Ovary (tissue), 7 donors: ENCODE measurements at regions not wholly inside any gene's neighbourhood (a gene's known extent, or its start where the extent isn't known, plus 50 kb on each side); places are given as distances from the start of the nearest gene placed in this dataset.

Experiments used
- DNase-seq, 5 donors: peaks; one replicate each; pipeline ENCODE4 v3.0.0-alpha.2; 2019 to 2020
- H3K27ac ChIP-seq, 2 donors: fragments of 200-600 bp; one replicate each; pipeline versions ENCODE4 v1.5.1 to v1.8.0; 2019 to 2022
- H3K27me3 ChIP-seq: fragments of 200-600 bp; one replicate; pipeline ENCODE4 v1.8.0; 2022
- H3K36me3 ChIP-seq: fragments of 200-600 bp; sonication (generic); one replicate; pipeline ENCODE4 v1.5.1; 2019
- H3K4me1 ChIP-seq: one replicate; pipeline ENCODE4 v1.8.1; 2013; ENCODE audit warnings: mild to moderate bottlenecking, moderate library complexity; ENCODE audit not compliant: insufficient read depth
- H3K4me3 ChIP-seq: fragments of 200-600 bp; sonication (generic); one replicate; pipeline ENCODE4 v1.5.1; 2017
- H3K9me3 ChIP-seq, 2 donors: fragments of 200-600 bp in 1 of 2; sonication (generic) in 1 of 2; one replicate each; pipeline versions ENCODE4 v1.5.1 to v1.8.1; 2013 to 2019; ENCODE audit warnings: mild to moderate bottlenecking in 1 of 2, moderate library complexity in 1 of 2
- EP300 ChIP-seq: sonication (generic); formaldehyde crosslinking; IDR thresholded peaks from one replicate; pipeline ENCODE4 v1.6.1; 2017; ENCODE audit warnings: antibody characterized with exemption
- POLR2A ChIP-seq: fragments of 450-650 bp; IDR thresholded peaks from one replicate; pipeline ENCODE4 v1.6.1; 2017; ENCODE audit warnings: antibody characterized with exemption, mild to moderate bottlenecking, moderate library complexity
- WGBS, 3 donors: extraction: QIAGEN DNeasy Blood & Tissue Kit in 1 of 3; methylation state at CpG; one replicate each; pipeline versions ENCODE4 v1.1.5 to v1.1.7; 2013 to 2017; 5-methylcytosine and 5-hydroxymethylcytosine counted together
- intact Hi-C, 4 donors: fragments of 100-400 bp; cut with DNase I; formaldehyde crosslinking; loops; one replicate each; pipeline versions ENCODE4 v1.11.0 to v1.15.1; 2022 to 2023
- TF ChIP-seq, protein P1 (sequence below), 3 donors: fragments of 450-650 bp in 2 of 3; fragments of 200-600 bp in 1 of 3; IDR thresholded peaks; one replicate each; pipeline versions ENCODE4 v1.5.1 to v1.8.0; 2016 to 2022; ENCODE audit warnings: antibody characterized with exemption in 3 of 3, mild to moderate bottlenecking in 1 of 3
- donor health status: DM: no; HTN: no; CAD: no; lungs with moderate emphysema.
- donor health status: DM: no; HTN: no; CAD: no.
- donor health status: Bipolar disorder and iron deficiency.
- donor health status: DM: no; HTN: no; CAD: no.
- donor health status: DM: yes; HTN: yes; CAD: no.

DNA sequence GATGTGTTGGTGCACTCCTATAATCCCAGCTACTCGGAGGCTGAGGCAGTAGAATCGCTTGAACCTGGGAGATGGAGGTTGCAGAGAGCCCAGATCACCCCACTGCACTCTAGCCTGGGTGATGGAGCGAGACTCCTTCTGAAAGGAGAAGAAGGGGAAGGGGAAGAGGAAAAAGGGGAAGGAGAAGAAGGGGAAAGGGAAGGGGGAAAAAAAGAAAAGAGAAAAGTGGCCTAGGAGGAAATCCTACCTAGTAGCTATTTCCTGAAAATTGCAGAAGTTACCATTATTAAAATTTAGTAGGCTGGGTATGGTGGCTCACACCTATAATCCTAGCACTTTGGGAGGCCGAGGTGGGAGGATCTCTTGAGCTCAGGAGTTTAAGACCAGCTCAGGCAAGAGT is 67.4 kb downstream of the ARRDC3 start:
- Histone ChIP-seq H3K27ac (no peak overlapping the region), H3K9me3 (no peaks in the 10 kb centered on the region)

DNA sequence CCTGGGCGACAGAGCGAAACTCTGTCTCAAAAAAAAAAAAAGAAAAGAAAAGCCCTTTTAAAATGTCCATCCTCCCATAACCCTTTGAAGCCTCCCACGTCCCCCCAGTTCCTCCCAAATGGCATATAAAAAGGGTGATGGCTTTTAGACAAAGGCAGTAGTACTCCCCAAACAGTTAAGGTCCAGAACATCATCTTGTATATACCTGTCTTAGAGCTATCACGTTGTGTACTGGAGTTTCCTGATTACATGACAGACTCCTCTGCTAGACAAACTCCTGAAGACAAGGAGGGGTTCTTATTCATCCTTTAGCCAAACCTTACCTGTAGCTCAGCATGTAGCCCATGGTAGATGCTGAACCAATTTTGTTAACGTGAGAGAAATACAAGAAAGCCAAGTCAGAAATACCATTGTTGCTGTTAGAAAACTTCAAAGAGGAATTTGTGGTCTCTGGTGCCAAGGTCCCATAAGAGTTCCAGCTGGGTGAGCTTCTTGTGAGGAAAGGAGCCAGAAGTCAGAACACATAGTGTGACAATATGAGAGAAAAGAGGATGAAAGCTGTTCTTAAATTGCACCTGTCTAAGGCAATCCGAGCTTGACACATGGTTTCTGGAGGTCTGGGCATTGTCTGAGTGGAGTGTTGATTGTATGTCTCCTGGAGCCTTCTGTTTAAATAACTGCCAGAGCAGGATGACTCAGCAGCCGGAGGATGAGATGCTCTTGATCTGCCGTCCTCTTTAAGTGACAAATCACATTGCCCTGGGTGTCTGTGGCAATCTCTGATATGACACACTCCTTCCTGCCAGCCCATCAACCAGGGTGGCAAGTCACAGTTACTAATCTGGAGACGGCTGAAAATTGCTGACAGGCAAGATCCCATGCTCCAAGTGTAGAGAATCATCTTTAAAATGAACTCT is 69.1 kb downstream of the ARRDC3 start:
- no peak overlapping the region for H3K4me3 ChIP-seq
- H3K27me3 ChIP-seq, result no peaks in the 10 kb centered on the region
- peaks cover 12% of the 10 kb centered on the region for H3K4me1 ChIP-seq
- peak in 2 of 5 donors; percentile 24 to 53 for DNase-seq
- H3K9me3 ChIP-seq, result no peaks in the 10 kb centered on the region
- intact Hi-C loops, result no loop called here
- H3K27ac ChIP-seq, result no peak overlapping the region
- no peaks in the 10 kb centered on the region for H3K36me3 ChIP-seq
- TF ChIP-seq POLR2A, result no peak
- 45 to 51% (median 46%) methylated on average over 9 of the region's 9 CpGs for WGBS, 3 donors

More for the DNA sequence above, 67.4 kb downstream of the ARRDC3 start:
- no peak for TF ChIP-seq EP300
- no peak for TF ChIP-seq POLR2A
- TF ChIP-seq, protein P1, sequence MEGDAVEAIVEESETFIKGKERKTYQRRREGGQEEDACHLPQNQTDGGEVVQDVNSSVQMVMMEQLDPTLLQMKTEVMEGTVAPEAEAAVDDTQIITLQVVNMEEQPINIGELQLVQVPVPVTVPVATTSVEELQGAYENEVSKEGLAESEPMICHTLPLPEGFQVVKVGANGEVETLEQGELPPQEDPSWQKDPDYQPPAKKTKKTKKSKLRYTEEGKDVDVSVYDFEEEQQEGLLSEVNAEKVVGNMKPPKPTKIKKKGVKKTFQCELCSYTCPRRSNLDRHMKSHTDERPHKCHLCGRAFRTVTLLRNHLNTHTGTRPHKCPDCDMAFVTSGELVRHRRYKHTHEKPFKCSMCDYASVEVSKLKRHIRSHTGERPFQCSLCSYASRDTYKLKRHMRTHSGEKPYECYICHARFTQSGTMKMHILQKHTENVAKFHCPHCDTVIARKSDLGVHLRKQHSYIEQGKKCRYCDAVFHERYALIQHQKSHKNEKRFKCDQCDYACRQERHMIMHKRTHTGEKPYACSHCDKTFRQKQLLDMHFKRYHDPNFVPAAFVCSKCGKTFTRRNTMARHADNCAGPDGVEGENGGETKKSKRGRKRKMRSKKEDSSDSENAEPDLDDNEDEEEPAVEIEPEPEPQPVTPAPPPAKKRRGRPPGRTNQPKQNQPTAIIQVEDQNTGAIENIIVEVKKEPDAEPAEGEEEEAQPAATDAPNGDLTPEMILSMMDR (IDR thresholded peaks at IDR 0.05), result no peak
- no peak overlapping the region for H3K4me3 ChIP-seq
- WGBS, 3 donors, result 94 to 97% (median 95%) methylated on average over 4 of the region's 4 CpGs
- H3K27me3 ChIP-seq, result no peaks in the 10 kb centered on the region
- no peak for DNase-seq
- no peaks in the 10 kb centered on the region for H3K36me3 ChIP-seq
- intact Hi-C loops, result no loop called here
- H3K4me1 ChIP-seq, result peaks cover 12% of the 10 kb centered on the region

- Histone ChIP-seq H3K27ac (peak overlapping the region in 1 of 2 donors; percentile 52), H3K4me3 (no peak overlapping the region), H3K4me1 (peaks cover 12% of the 10 kb centered on the region), H3K27me3 (no peaks in the 10 kb centered on the region), H3K9me3 (no peaks in the 10 kb centered on the region), H3K36me3 (no peaks in the 10 kb centered on the region)
- no peak for DNase-seq
- intact Hi-C loops, result no loop called here
- WGBS, 3 donors, result 30 to 43% (median 35%) methylated on average over 1 of the region's 1 CpG
- TF ChIP-seq EP300 (no peak), POLR2A (no peak)
- TF ChIP-seq, protein P1 (IDR thresholded peaks at IDR 0.05), result no peak
These were observed 70.4 kb downstream of the ARRDC3 start for GRCh38 chr5:91312698-91313097.

GRCh38 chr5:91311697-91312501 is 71.2 kb downstream of the ARRDC3 start:
- WGBS, 3 donors, result 7 to 12% (median 9%) methylated on average over 11 of the region's 11 CpGs
- peak; percentile 63 to 82 (median 63) for DNase-seq
- Histone ChIP-seq H3K4me1 (peaks cover 10% of the 10 kb centered on the region), H3K27ac (peak overlapping the region in 1 of 2 donors; percentile 52), H3K36me3 (no peaks in the 10 kb centered on the region), H3K9me3 (no peaks in the 10 kb centered on the region), H3K4me3 (no peak overlapping the region), H3K27me3 (no peaks in the 10 kb centered on the region)
- intact Hi-C loops, result no loop called here
- TF ChIP-seq POLR2A, result no peak
- no peak for TF ChIP-seq EP300
- TF ChIP-seq, protein P1 (IDR thresholded peaks at IDR 0.05), result no peak
